ENCODE measurements at regions not wholly inside any gene's neighbourhood (a gene's known extent, or its start where the extent isn't known, plus 50 kb on each side); places are given as distances from the start of the nearest gene placed in this dataset.
"Not testable (repeated sequence)": the region's sequence is repeated elsewhere in the genome, so short reads cannot be mapped to it uniquely, and the experiment has no call there.

GRCh38 chr3:152650177-152650576, 184.8 kb upstream of the P2RY1 start:
- Histone ChIP-seq H3K27me3 (ENCODE audit: control insufficient read depth, insufficient read depth, low read length) (no peaks in the 10 kb centered on the region), H3K36me3 (replicated peaks; ENCODE audit: control insufficient read depth, insufficient read depth, low read length) (no peaks in the 10 kb centered on the region), H3K4me3 (ENCODE audit: insufficient read depth, low read depth, low read length) (no peak overlapping the region)
- DNase-seq, result no peak

GRCh38 chr3:152650923-152651322, 184.0 kb upstream of the P2RY1 start:
- not testable (repeated sequence) for H3K27me3 ChIP-seq (ENCODE audit: control insufficient read depth, insufficient read depth, low read length); H3K36me3 ChIP-seq (replicated peaks; ENCODE audit: control insufficient read depth, insufficient read depth, low read length); DNase-seq; H3K4me3 ChIP-seq (ENCODE audit: insufficient read depth, low read depth, low read length)

DNA sequence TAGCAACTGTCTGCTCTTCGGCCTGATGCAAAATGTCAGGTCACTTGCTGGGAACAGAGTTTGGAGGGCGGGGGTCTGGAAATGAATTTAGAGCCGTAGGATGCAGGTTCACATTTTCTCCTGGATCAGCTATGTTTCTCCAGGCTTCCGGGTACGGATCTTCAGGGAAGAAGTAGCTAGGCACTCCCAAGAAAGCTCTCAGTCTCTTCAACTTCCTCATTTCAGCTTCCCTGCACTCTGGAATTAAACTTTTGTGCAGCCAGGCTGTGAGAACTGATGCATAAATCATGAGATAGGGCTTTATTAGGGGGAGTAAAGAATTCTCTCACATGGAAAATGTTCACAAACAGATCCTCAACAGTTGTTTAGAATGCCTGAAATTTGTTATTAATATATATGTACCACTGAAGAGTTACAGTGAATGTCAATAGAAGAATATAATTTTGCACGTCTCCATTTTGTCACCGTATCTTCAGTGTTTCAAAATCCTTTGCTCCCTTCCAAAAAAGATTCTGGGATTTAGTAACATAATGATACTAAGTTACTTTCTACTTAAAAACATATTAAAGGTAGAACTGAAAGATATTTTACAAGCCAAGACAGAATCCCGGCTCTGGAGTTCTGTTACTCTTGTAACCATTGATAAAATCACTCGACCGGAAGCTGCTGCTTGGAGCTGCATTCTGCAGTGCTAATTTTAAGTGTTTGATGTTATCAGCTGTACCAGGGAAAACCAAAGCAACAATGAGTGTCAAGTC, 178.5 kb upstream of the P2RY1 start:
- no peaks in the 10 kb centered on the region for H3K27me3 ChIP-seq (ENCODE audit: control insufficient read depth, insufficient read depth, low read length)
- no peak overlapping the region for H3K4me3 ChIP-seq (ENCODE audit: insufficient read depth, low read depth, low read length)
- H3K36me3 ChIP-seq (replicated peaks; ENCODE audit: control insufficient read depth, insufficient read depth, low read length), result no peaks in the 10 kb centered on the region
- no peak for DNase-seq

GRCh38 chr3:152656972-152657355, 178.0 kb upstream of the P2RY1 start:
- Histone ChIP-seq H3K27me3 (ENCODE audit: control insufficient read depth, insufficient read depth, low read length) (no peaks in the 10 kb centered on the region), H3K4me3 (ENCODE audit: insufficient read depth, low read depth, low read length) (no peak overlapping the region), H3K36me3 (replicated peaks; ENCODE audit: control insufficient read depth, insufficient read depth, low read length) (no peaks in the 10 kb centered on the region)
- peak; percentile 3 for DNase-seq

DNA sequence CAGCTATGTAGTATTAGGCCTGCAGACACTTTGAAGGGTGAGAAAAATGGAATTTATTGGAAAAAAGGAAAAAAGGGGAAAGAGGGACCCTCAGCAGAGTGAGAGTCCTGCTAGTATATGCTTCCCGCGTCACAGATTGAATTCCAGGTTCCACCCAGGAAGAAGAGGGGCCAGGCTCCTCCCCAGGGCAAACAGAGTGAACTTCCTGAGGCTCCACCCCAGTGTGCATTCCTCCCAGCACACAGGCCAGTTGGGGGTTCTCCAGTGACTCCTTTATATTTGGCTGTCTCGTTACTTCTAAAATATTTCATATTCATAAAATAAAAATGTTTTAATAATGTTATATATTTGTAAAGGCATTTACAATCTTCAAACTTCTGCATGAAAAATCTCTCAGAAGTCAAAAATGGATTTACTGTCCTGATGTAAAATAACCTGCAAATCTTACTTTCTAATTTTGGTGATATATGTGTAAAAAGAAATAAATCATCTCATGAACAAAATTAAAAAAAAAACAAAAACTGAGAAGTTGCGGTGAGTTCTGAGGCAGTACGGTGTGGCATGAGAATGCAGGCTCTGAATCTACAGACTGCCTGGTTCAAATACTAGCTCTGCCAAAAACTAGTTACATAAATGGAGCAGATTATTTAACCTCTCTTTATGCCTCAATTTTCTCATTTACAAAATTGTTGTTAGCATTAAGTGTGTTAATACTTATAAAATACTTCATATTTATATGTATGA, 175.8 kb upstream of the P2RY1 start:
- H3K4me3 ChIP-seq (ENCODE audit: insufficient read depth, low read depth, low read length), result no peak overlapping the region
- H3K27me3 ChIP-seq (ENCODE audit: control insufficient read depth, insufficient read depth, low read length), result no peaks in the 10 kb centered on the region
- no peaks in the 10 kb centered on the region for H3K36me3 ChIP-seq (replicated peaks; ENCODE audit: control insufficient read depth, insufficient read depth, low read length)
- DNase-seq, result no peak

- Histone ChIP-seq H3K36me3 (replicated peaks; ENCODE audit: control insufficient read depth, insufficient read depth, low read length) (no peaks in the 10 kb centered on the region), H3K27me3 (ENCODE audit: control insufficient read depth, insufficient read depth, low read length) (no peaks in the 10 kb centered on the region), H3K4me3 (ENCODE audit: insufficient read depth, low read depth, low read length) (no peak overlapping the region)
- DNase-seq, result no peak
Observed at GRCh38 chr3:152662157-152662556, 172.8 kb upstream of the P2RY1 start.

DNA sequence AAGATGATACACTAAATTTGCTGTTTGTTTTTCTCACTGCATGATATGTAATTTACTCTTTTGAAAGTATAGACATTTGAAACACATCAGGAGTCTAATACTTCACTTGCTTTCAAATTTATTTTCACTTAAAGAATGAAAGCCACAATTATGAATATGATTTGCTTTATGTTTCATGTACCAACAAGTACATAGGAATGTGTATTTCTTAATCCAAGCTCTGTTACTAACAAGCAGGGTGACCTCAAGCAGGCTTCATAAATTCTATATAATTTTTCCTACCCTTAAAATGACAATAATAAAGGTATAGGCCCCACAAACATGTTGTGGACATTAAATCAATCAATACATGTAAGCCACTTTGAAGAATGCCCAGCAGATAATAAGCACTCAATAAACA, 170.2 kb upstream of the P2RY1 start:
- H3K27me3 ChIP-seq (ENCODE audit: control insufficient read depth, insufficient read depth, low read length), result no peaks in the 10 kb centered on the region

DNA sequence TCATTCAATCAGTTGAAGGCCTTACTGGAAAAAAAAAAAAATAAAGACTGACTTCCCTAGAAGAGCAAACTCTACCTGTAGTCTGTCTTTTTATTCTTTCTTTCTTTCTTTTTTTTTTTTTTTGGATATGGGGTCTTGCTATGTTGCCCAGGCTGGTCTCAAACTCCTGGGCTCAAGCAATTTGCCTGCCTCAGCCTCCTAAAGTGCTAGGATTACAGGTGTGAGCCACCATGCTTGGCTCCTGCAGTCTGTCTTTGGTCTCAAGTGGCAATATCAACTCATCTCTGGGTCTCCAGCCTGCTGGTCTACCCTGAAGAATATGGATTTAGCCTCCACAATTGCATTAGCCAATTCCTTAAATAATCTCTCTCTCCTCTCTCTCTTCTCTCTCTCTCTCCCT, 167.7 kb upstream of the P2RY1 start:
- no peaks in the 10 kb centered on the region for H3K36me3 ChIP-seq (replicated peaks; ENCODE audit: control insufficient read depth, insufficient read depth, low read length)
- DNase-seq, result no peak
- H3K4me3 ChIP-seq (ENCODE audit: insufficient read depth, low read depth, low read length), result no peak overlapping the region
- H3K27me3 ChIP-seq (ENCODE audit: control insufficient read depth, insufficient read depth, low read length), result no peaks in the 10 kb centered on the region

More for the DNA sequence above, 170.2 kb upstream of the P2RY1 start:
- no peak for DNase-seq
- H3K4me3 ChIP-seq (ENCODE audit: insufficient read depth, low read depth, low read length), result no peak overlapping the region
- no peaks in the 10 kb centered on the region for H3K36me3 ChIP-seq (replicated peaks; ENCODE audit: control insufficient read depth, insufficient read depth, low read length)

- Histone ChIP-seq H3K27me3 (ENCODE audit: control insufficient read depth, insufficient read depth, low read length) (no peaks in the 10 kb centered on the region), H3K36me3 (replicated peaks; ENCODE audit: control insufficient read depth, insufficient read depth, low read length) (no peaks in the 10 kb centered on the region), H3K4me3 (ENCODE audit: insufficient read depth, low read depth, low read length) (no peak overlapping the region)
- DNase-seq, result no peak
Observed at GRCh38 chr3:152669560-152669959, 165.4 kb upstream of the P2RY1 start.

- no peak overlapping the region for H3K4me3 ChIP-seq (ENCODE audit: insufficient read depth, low read depth, low read length)
- H3K27me3 ChIP-seq (ENCODE audit: control insufficient read depth, insufficient read depth, low read length), result no peaks in the 10 kb centered on the region
- DNase-seq, result no peak
- no peaks in the 10 kb centered on the region for H3K36me3 ChIP-seq (replicated peaks; ENCODE audit: control insufficient read depth, insufficient read depth, low read length)
Observed at GRCh38 chr3:152671446-152672319, 163.2 kb upstream of the P2RY1 start.

DNA sequence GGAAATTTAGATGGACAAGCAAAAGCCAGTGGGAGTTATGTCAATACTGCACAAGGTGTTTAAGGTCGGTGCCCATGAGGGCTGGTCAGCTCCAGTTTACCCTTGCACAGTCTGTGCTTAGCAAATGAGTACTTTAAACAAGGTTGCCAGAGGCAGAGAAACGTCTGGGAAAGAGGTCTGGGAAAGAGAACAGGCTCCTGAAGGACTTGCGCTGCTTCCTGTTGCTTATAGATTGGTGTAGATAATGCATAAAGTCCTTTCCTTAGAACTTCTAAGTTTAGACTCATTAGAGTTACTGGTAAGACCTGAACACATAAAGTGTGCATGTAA, 162.6 kb upstream of the P2RY1 start:
- Histone ChIP-seq H3K36me3 (replicated peaks; ENCODE audit: control insufficient read depth, insufficient read depth, low read length) (no peaks in the 10 kb centered on the region), H3K4me3 (ENCODE audit: insufficient read depth, low read depth, low read length) (no peak overlapping the region), H3K27me3 (ENCODE audit: control insufficient read depth, insufficient read depth, low read length) (no peaks in the 10 kb centered on the region)
- no peak for DNase-seq

GRCh38 chr3:152676810-152677379, 158.0 kb upstream of the P2RY1 start:
- Histone ChIP-seq H3K27me3 (ENCODE audit: control insufficient read depth, insufficient read depth, low read length) (no peaks in the 10 kb centered on the region), H3K4me3 (ENCODE audit: insufficient read depth, low read depth, low read length) (no peak overlapping the region), H3K36me3 (replicated peaks; ENCODE audit: control insufficient read depth, insufficient read depth, low read length) (no peaks in the 10 kb centered on the region)
- DNase-seq, result no peak

GRCh38 chr3:152677491-152677890, 157.4 kb upstream of the P2RY1 start:
- Histone ChIP-seq H3K4me3 (ENCODE audit: insufficient read depth, low read depth, low read length) (no peak overlapping the region), H3K27me3 (ENCODE audit: control insufficient read depth, insufficient read depth, low read length) (no peaks in the 10 kb centered on the region), H3K36me3 (replicated peaks; ENCODE audit: control insufficient read depth, insufficient read depth, low read length) (no peaks in the 10 kb centered on the region)
- no peak for DNase-seq

DNA sequence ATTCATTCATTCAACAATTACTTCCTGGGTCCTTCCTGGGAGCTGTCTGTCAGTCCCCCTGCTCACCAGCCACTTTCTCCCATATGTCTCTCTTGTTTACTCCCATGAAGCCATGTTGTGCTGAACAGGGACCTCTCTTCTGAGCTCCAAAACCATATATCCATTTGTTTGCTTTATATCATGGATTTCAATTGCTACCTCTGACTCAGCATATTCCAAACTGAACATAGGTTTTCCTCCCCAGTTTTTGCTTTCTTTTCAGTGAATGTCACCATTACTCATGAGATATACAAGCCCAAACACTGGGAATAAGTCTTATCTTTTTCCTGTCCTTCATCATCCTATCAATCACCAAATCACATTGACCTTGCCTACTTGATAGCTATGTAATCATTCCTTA, 152.5 kb upstream of the P2RY1 start:
- DNase-seq, result no peak
- Histone ChIP-seq H3K27me3 (ENCODE audit: control insufficient read depth, insufficient read depth, low read length) (no peaks in the 10 kb centered on the region), H3K4me3 (ENCODE audit: insufficient read depth, low read depth, low read length) (no peak overlapping the region), H3K36me3 (replicated peaks; ENCODE audit: control insufficient read depth, insufficient read depth, low read length) (no peaks in the 10 kb centered on the region)
